GM18873 (cell line): ENCODE measurements at regions not wholly inside any gene's neighbourhood (a gene's known extent, or its start where the extent isn't known, plus 50 kb on each side); places are given as distances from the start of the nearest gene placed in this dataset.

ENCODE experiments used
- ATAC-seq: cut with Tn5 transposase; IDR thresholded peaks from one replicate; pipeline ENCODE4 v1.9.1; 2021; ENCODE audit warnings: mild to moderate bottlenecking, moderate library complexity, moderate number of reproducible peaks; ENCODE audit not compliant: unreplicated experiment, low FRiP score

GRCh38 chr5:174229514-174230370 is 184.2 kb downstream of the NSG2 start:
- ATAC-seq = no peak

GRCh38 chr5:174231956-174232487 is 186.5 kb downstream of the NSG2 start:
- ATAC-seq = no peak

DNA sequence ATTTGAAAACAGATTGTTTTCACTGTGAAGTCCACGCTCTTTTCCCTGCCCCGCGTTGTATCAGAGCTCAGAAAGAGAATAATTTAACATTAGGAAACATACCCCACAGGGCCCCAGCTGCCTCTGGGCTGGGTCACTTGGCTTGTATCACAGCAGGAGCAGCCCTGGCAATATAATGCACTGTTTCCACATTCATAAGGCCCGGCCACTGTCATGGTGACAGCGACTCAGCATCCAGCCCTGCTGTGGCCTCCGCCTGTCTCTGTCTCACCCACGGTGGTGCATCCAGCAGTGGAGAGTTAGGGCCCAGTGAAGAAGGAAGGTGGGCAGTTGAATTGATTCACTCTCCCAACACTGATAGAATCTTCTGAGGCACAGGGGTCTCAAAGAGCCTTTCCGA is 188.9 kb downstream of the NSG2 start:
- ATAC-seq = no peak

DNA sequence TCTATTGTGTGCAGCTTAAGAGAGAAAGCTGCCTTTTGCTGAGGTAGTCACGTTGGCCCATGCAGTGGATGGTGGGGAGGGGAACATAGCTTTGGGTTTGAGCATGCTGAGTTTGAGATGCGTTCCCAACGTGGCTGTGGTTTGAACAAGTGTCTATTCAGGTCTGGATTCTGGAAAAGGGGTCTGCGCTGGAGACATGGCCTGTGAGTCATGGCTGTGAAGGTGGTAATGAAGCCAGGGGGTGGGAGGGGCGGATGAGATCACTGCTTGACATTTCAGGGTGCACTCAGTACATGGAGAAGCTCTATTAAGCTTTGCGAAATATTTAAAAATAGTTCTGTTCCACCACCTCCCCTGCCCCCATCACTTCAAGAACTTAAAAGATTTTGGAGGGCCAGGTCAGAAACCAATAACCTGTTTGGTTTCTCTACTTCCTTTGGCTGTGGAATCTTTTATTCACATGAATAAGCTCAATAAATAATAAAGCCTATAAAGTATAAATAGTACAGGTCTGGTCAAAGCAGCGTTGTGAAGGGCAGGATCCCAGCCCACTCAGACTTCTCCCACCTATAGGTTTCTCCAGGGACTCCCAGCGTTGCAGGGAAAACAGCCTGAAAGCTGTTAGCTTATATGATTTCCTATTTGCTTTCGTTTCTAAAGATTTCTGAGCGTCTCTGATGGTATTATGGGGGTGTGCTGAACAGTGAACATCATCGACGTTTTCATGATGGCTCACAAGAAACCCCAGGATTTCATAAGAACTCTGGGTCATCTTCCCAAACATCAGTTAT is 189.9 kb downstream of the NSG2 start:
- no peak for ATAC-seq

GRCh38 chr5:174236070-174236469 is 190.6 kb downstream of the NSG2 start:
- ATAC-seq = no peak

GRCh38 chr5:174239718-174240117 is 194.2 kb downstream of the NSG2 start:
- ATAC-seq = no peak

DNA sequence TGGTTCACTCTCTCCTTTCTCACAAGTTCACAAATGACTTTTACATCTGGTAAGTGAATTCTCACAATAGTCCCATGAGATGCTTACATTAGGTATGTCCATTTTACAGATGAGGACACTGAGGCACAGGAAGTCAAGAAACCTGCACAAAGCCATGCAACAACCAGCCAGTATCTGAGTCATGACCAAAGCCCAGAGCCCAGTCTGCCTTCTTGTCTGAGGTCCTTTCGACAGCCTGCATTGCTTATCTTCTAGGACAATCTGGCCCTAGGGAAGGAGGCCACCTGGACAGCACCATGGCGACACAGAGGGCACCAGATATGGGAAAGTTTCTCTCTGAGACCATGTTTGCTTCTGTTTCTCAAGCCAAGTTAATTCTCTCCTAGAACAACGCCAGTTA is 197.1 kb downstream of the NSG2 start:
- ATAC-seq = no peak

- no peak for ATAC-seq
Measured at GRCh38 chr5:174243904-174244303, 198.4 kb downstream of the NSG2 start.

- no peak for ATAC-seq
Measured at GRCh38 chr5:174245516-174246075, 200.1 kb downstream of the NSG2 start.

DNA sequence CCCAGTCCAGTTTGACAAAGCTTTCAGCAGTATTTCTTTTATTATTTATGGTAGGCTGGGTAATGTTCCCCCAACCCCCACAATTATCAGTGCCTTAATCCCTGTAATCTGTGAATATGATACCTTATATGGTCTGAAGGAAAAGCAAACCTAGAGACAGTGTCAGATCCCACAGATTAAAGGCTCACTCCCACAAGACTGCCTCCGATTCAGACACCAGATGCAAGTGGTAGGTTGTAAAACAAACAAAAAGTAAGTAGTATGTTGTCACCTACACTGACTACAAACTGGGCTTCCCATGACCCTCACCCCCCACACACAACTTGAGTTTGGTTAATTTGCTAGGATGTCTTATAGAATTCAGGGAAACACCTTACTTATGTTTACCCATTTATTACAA is 201.2 kb downstream of the NSG2 start:
- ATAC-seq = no peak

GRCh38 chr5:174247301-174247700 is 201.8 kb downstream of the NSG2 start:
- ATAC-seq = no peak

- ATAC-seq = no peak
Measured at GRCh38 chr5:174251305-174252000, 205.9 kb downstream of the NSG2 start.

- ATAC-seq = no peak
Measured at GRCh38 chr5:174252121-174252520, 206.6 kb downstream of the NSG2 start.

- ATAC-seq = no peak
Measured at GRCh38 chr5:174259696-174260420, 214.4 kb downstream of the NSG2 start.

DNA sequence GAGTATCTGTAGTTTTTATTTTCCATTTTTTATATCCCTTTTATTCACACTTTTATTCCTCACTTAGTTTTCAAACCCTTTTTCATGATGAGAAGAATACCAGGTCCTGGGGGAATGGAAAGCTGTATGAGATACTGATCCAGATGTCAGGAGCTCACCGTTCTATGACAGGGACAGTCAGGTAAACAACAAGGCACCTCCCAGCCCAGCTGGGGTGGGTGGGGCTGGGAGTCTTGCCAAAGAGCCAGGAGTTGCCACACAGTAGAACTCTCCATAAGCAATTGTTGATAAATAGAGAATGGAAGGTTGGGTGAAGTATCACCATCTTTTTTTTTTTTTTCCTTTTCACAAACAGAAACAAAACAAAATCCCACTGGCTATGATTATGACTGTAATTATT is 225.8 kb downstream of the NSG2 start:
- no peak for ATAC-seq

GRCh38 chr5:174272671-174273070 is 227.2 kb downstream of the NSG2 start:
- ATAC-seq = no peak

- peak; percentile 88 for ATAC-seq
Measured at GRCh38 chr5:174273325-174273724, 227.8 kb downstream of the NSG2 start.

GRCh38 chr5:174275959-174276358 is 230.5 kb downstream of the NSG2 start:
- no peak for ATAC-seq

DNA sequence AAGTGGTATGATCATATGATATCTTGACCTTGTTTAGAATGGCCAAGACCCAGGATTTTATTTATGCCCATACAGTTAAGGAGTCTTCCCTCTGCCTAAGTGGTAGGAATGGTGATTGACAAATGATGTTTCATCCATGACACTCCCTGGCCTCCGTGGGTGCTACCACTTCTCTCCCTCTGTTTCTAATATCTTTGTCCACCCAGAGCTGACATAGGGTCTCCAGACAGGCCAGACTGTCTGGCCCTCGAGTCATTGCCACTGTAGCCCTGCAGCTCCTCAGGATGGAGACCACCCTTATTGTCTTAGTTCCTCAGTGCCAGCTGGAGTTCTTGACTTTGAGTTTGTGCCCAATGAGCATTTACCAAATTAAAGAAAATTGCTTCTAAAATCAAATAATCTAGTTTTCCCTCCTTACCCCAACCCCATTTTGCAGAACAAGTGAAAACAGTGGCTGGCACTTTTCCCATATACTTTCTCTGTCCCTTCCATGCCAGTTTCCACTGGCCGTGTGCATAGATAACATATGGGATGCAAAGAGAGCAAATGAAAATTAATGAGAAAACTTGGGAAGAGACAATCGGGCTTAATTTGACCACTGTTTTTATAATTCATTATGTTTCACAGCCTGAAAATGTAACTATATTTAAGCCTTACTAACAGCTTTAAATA is 235.7 kb downstream of the NSG2 start:
- ATAC-seq = no peak
